ENCODE measurements at regions not wholly inside any gene's neighbourhood (a gene's known extent, or its start where the extent isn't known, plus 50 kb on each side); places are given as distances from the start of the nearest gene placed in this dataset.

- no peaks in the 10 kb centered on the region for H3K9me3 ChIP-seq
- no peaks in the 10 kb centered on the region for H3K27me3 ChIP-seq
- TF ChIP-seq CTCF (IDR thresholded peaks at IDR 0.05) (no peak), POLR2AphosphoS5 (IDR thresholded peaks at IDR 0.05) (no peak), POLR2A (IDR thresholded peaks at IDR 0.05) (no peak)
- intact Hi-C loops (cut with DNase I; ENCODE audit: low total_unique reads), result no loop called here
- no peak overlapping the region for H3K27ac ChIP-seq
- no peaks in the 10 kb centered on the region for H3K36me3 ChIP-seq
- DNase-seq (ENCODE audit: low spot score in 2 of 2), result no peak
- H3K4me1 ChIP-seq, result no peaks in the 10 kb centered on the region
- H3K4me3 ChIP-seq, result no peak overlapping the region
Measured at GRCh38 chr13:105341758-105342157, 1193.7 kb downstream of the EFNB2 start.

GRCh38 chr13:105341256-105341655, 1194.2 kb downstream of the EFNB2 start:
- Histone ChIP-seq H3K9me3 (no peaks in the 10 kb centered on the region), H3K4me1 (no peaks in the 10 kb centered on the region), H3K36me3 (no peaks in the 10 kb centered on the region), H3K4me3 (no peak overlapping the region), H3K27ac (no peak overlapping the region), H3K27me3 (no peaks in the 10 kb centered on the region)
- intact Hi-C loops (cut with DNase I; ENCODE audit: low total_unique reads), result no loop called here
- DNase-seq (ENCODE audit: low spot score in 2 of 2), result no peak
- TF ChIP-seq POLR2AphosphoS5 (IDR thresholded peaks at IDR 0.05) (no peak), CTCF (IDR thresholded peaks at IDR 0.05) (no peak), POLR2A (IDR thresholded peaks at IDR 0.05) (no peak)

GRCh38 chr13:105340061-105340606, 1195.3 kb downstream of the EFNB2 start:
- no peak for TF ChIP-seq POLR2A (IDR thresholded peaks at IDR 0.05)
- no peak for TF ChIP-seq CTCF (IDR thresholded peaks at IDR 0.05)
- no peak for TF ChIP-seq POLR2AphosphoS5 (IDR thresholded peaks at IDR 0.05)
- Histone ChIP-seq H3K27me3 (no peaks in the 10 kb centered on the region), H3K27ac (no peak overlapping the region), H3K4me1 (no peaks in the 10 kb centered on the region), H3K4me3 (no peak overlapping the region), H3K36me3 (no peaks in the 10 kb centered on the region), H3K9me3 (no peaks in the 10 kb centered on the region)
- intact Hi-C loops (cut with DNase I; ENCODE audit: low total_unique reads), result no loop called here
- DNase-seq (ENCODE audit: low spot score in 2 of 2), result no peak

- H3K4me3 ChIP-seq, result no peak overlapping the region
- H3K4me1 ChIP-seq, result no peaks in the 10 kb centered on the region
- intact Hi-C loops (cut with DNase I; ENCODE audit: low total_unique reads), result no loop called here
Measured at GRCh38 chr13:105338773-105339172, 1196.7 kb downstream of the EFNB2 start.

GRCh38 chr13:105338006-105338405, 1197.5 kb downstream of the EFNB2 start:
- Histone ChIP-seq H3K36me3 (no peaks in the 10 kb centered on the region), H3K4me1 (no peaks in the 10 kb centered on the region), H3K27me3 (no peaks in the 10 kb centered on the region), H3K4me3 (no peak overlapping the region), H3K27ac (no peak overlapping the region), H3K9me3 (no peaks in the 10 kb centered on the region)
- intact Hi-C loops (cut with DNase I; ENCODE audit: low total_unique reads), result no loop called here
- no peak for DNase-seq (ENCODE audit: low spot score in 2 of 2)
- no peak for TF ChIP-seq CTCF (IDR thresholded peaks at IDR 0.05)
- TF ChIP-seq POLR2AphosphoS5 (IDR thresholded peaks at IDR 0.05), result no peak

More at GRCh38 chr13:105338773-105339172, 1196.7 kb downstream of the EFNB2 start:
- no peaks in the 10 kb centered on the region for H3K9me3 ChIP-seq
- H3K27me3 ChIP-seq, result no peaks in the 10 kb centered on the region
- DNase-seq (ENCODE audit: low spot score in 2 of 2), result no peak
- TF ChIP-seq POLR2AphosphoS5 (IDR thresholded peaks at IDR 0.05) (no peak), CTCF (IDR thresholded peaks at IDR 0.05) (no peak), POLR2A (IDR thresholded peaks at IDR 0.05) (no peak)
- H3K36me3 ChIP-seq, result no peaks in the 10 kb centered on the region
- no peak overlapping the region for H3K27ac ChIP-seq

All from breast epithelium (tissue), 4 donors.